ENCODE measurements at regions not wholly inside any gene's neighbourhood (a gene's known extent, or its start where the extent isn't known, plus 50 kb on each side); places are given as distances from the start of the nearest gene placed in this dataset.

DNA sequence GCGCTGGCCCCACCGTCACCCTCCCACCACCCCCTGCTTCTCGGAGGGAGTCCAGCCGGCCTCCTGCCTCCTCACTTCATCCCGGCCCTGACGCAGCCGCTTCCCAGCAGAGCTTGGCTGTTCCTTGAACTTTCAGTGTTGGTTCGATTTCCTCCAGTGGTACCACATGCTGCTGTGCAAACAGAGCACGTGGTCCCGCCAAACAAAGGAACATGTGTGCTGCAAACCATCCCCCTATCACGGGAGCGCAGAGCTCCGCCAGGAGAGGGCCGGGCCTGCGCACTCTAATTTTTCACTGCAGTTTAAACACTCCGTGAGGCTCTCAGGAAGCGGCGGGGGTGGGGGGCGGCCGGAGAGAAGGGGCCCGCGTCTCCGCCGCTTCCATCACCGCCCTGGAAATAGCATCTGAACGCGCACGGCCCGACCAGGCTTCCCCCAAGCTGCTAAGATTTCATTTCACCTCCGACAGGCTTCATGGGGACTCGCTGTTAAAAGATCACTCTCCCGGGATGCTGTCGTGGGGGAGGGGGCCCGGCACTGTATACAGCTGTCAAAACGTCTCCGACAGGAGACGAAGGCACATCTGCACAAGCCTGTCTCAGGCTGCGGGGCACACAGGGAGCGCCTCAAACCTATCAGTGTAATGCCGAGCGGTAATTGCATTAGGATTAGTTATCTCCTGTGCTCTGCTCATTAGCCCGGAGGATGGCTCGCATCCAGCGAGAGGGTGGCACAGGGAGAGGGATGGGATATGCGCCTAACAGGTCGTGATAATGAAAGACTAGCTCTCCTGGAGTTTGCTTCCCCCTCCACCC lies 269.9 kb upstream of the SORL1-AS1 start:
- peaks cover 0 to 13% (median 0%) of the 10 kb centered on the region in 5 donors for H3K4me1 ChIP-seq (ENCODE audit: control insufficient read depth in 5 of 5, insufficient read depth in 5 of 5, low read length in 5 of 5)
- H3K27ac ChIP-seq (ENCODE audit: low read depth in 1 of 2, low read length in 1 of 2), result peak overlapping the region; percentile 22 to 54
- TF ChIP-seq, protein P1, sequence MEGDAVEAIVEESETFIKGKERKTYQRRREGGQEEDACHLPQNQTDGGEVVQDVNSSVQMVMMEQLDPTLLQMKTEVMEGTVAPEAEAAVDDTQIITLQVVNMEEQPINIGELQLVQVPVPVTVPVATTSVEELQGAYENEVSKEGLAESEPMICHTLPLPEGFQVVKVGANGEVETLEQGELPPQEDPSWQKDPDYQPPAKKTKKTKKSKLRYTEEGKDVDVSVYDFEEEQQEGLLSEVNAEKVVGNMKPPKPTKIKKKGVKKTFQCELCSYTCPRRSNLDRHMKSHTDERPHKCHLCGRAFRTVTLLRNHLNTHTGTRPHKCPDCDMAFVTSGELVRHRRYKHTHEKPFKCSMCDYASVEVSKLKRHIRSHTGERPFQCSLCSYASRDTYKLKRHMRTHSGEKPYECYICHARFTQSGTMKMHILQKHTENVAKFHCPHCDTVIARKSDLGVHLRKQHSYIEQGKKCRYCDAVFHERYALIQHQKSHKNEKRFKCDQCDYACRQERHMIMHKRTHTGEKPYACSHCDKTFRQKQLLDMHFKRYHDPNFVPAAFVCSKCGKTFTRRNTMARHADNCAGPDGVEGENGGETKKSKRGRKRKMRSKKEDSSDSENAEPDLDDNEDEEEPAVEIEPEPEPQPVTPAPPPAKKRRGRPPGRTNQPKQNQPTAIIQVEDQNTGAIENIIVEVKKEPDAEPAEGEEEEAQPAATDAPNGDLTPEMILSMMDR (IDR thresholded peaks at IDR 0.05; ENCODE audit: control extremely low read depth, extremely low read depth), result no peak
- H3K4me3 ChIP-seq, result no peak overlapping the region
- H3K9me3 ChIP-seq (ENCODE audit: control insufficient read depth in 4 of 4, insufficient read depth in 3 of 4, low read length in 3 of 4), result no peaks in the 10 kb centered on the region
- 3 to 4% methylated on average over 46 of the region's 46 CpGs for WGBS, 2 donors
- ATAC-seq (ENCODE audit: insufficient read depth, low FRiP score), result peak; percentile 71
- DNase-seq, result peak; percentile 89 to 95 (median 90)
- no peaks in the 10 kb centered on the region for H3K36me3 ChIP-seq (ENCODE audit: control insufficient read depth in 4 of 4, insufficient read depth in 4 of 4, low read length in 4 of 4)
- H3K9ac ChIP-seq (ENCODE audit: insufficient read depth in 1 of 2, low read length in 2 of 2), result no peak overlapping the region
- peaks cover 0 to 28% (median 0%) of the 10 kb centered on the region in 3 donors for H3K27me3 ChIP-seq (ENCODE audit: control insufficient read depth in 3 of 3, insufficient read depth in 3 of 3, low read length in 2 of 3)

DNA sequence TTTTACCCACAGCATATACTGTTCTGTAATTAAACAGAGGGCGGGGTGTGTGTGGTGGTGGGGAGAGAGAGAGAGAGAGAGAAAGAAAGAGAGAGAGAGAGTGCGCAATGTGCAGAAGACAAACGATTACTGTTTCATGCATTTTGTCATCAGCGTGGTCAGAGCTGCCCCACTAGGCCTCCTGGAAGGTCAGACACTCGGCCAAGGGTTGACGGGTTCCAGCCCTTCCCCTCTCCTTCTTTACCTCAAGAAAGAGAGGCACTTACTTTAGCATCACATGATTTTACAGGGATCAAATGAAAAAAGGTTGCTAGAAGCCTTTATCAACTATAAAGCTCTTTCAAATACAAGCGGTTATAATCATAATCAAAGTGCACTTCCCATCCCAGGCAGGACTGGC lies 269.2 kb upstream of the SORL1-AS1 start:
- no peaks in the 10 kb centered on the region for H3K9me3 ChIP-seq (ENCODE audit: control insufficient read depth in 4 of 4, insufficient read depth in 3 of 4, low read length in 3 of 4)
- DNase-seq (no peak), ATAC-seq (ENCODE audit: insufficient read depth, low FRiP score) (no peak)
- peak overlapping the region in 1 of 2 donors; percentile 1 for H3K27ac ChIP-seq (ENCODE audit: low read depth in 1 of 2, low read length in 1 of 2)
- no peak overlapping the region for H3K9ac ChIP-seq (ENCODE audit: insufficient read depth in 1 of 2, low read length in 2 of 2)
- H3K4me3 ChIP-seq, result no peak overlapping the region
- peaks cover 0 to 34% (median 3%) of the 10 kb centered on the region in 3 donors for H3K27me3 ChIP-seq (ENCODE audit: control insufficient read depth in 3 of 3, insufficient read depth in 3 of 3, low read length in 2 of 3)
- TF ChIP-seq, protein P1 (IDR thresholded peaks at IDR 0.05; ENCODE audit: control extremely low read depth, extremely low read depth), result no peak
- peaks cover 0 to 13% (median 0%) of the 10 kb centered on the region in 5 donors for H3K4me1 ChIP-seq (ENCODE audit: control insufficient read depth in 5 of 5, insufficient read depth in 5 of 5, low read length in 5 of 5)
- 69 to 78% methylated on average over 7 of the region's 7 CpGs for WGBS, 2 donors
- H3K36me3 ChIP-seq (ENCODE audit: control insufficient read depth in 4 of 4, insufficient read depth in 4 of 4, low read length in 4 of 4), result no peaks in the 10 kb centered on the region

DNA sequence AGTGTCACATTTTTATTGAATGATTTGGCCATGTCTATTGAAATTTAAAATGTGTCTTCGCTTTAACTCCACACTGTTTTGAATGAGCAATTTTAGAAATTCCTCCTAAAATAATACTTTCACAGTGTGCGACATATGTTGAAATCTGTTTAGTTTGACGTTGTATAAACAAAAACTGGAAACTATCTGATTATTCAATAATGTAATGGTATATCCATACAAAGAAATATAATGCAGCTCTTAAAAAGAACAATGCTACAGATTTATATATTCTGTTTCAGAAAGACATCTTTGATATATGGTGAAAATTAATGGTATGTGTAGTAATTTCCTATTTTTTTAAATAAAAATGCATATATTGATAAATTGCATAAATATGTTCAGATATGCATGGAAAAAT lies 268.7 kb upstream of the SORL1-AS1 start:
- DNase-seq, result no peak
- no peak overlapping the region for H3K27ac ChIP-seq (ENCODE audit: low read depth in 1 of 2, low read length in 1 of 2)
- no peak overlapping the region for H3K9ac ChIP-seq (ENCODE audit: insufficient read depth in 1 of 2, low read length in 2 of 2)
- H3K9me3 ChIP-seq (ENCODE audit: control insufficient read depth in 4 of 4, insufficient read depth in 3 of 4, low read length in 3 of 4), result no peaks in the 10 kb centered on the region
- peaks cover 0 to 13% (median 0%) of the 10 kb centered on the region in 5 donors for H3K4me1 ChIP-seq (ENCODE audit: control insufficient read depth in 5 of 5, insufficient read depth in 5 of 5, low read length in 5 of 5)
- TF ChIP-seq, protein P1 (IDR thresholded peaks at IDR 0.05; ENCODE audit: control extremely low read depth, extremely low read depth), result no peak
- no peak for ATAC-seq (ENCODE audit: insufficient read depth, low FRiP score)
- no peaks in the 10 kb centered on the region for H3K36me3 ChIP-seq (ENCODE audit: control insufficient read depth in 4 of 4, insufficient read depth in 4 of 4, low read length in 4 of 4)
- peaks cover 0 to 35% (median 3%) of the 10 kb centered on the region in 3 donors for H3K27me3 ChIP-seq (ENCODE audit: control insufficient read depth in 3 of 3, insufficient read depth in 3 of 3, low read length in 2 of 3)
- WGBS, 2 donors, result 94 to 99% methylated on average over 3 of the region's 3 CpGs
- no peak overlapping the region for H3K4me3 ChIP-seq
